ENCODE measurements at regions not wholly inside any gene's neighbourhood (a gene's known extent, or its start where the extent isn't known, plus 50 kb on each side); places are given as distances from the start of the nearest gene placed in this dataset.

DNA sequence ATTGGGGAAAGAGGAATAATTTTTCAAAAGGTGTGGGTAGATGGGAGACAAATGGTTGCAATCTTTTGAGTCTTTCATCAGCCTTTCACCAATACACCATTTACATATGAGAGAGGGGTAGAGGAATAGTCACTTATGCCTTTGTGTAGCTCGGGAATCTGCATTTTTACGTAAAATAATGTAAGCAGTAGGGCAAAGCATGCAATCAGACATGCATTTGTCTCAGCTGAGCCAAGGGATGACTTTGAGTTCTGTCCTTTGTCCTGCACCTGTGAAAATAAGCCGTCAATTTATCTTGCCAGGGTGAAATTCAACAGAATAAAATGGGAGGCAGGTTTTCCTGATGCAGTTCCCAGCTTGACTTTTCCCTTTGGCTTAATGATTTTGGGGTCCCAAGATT, 1473.4 kb upstream of the TENM3 start:
- ChIA-PET SMC1A (ENCODE audit: uncharacterized antibody, unreplicated experiment) (interaction anchor here (0.8 kb wide), 1 partner anchor 12 kb away, joined by 3 read pairs; no protein-coding TSS in a partner anchor), POLR2A (no interaction called here), RAD21 (ENCODE audit: unreplicated experiment) (no interaction called here), CTCF (no interaction called here)
- Histone ChIP-seq H3K4me1 (ENCODE audit: control insufficient read depth, insufficient read depth, low read length) (no peaks in the 10 kb centered on the region), H3K27me3 (replicated peaks in 1 of 2; ENCODE audit: control insufficient read depth in 2 of 2, insufficient read depth in 2 of 2, low read length in 1 of 2) (no peaks in the 10 kb centered on the region), H2AFZ (ENCODE audit: control insufficient read depth, low read depth, low read length) (no peak overlapping the region), H3K4me2 (ENCODE audit: control insufficient read depth, insufficient read depth) (no peak overlapping the region), H3K4me3 (no peak overlapping the region), H3K9ac (ENCODE audit: control insufficient read depth, insufficient read depth, low read length) (no peak overlapping the region), H3K36me3 (ENCODE audit: control insufficient read depth in 2 of 2, insufficient read depth in 2 of 2, low read length in 1 of 2) (no peaks in the 10 kb centered on the region), H3K79me2 (ENCODE audit: control insufficient read depth, insufficient read depth, low read length) (no peaks in the 10 kb centered on the region), H3K9me3 (replicated peaks; ENCODE audit: control insufficient read depth, insufficient read depth, low read length) (no peaks in the 10 kb centered on the region), H3K27ac (ENCODE audit: control insufficient read depth, insufficient read depth) (no peak overlapping the region), H4K20me1 (ENCODE audit: control insufficient read depth, insufficient read depth) (no peaks in the 10 kb centered on the region)
- 4% methylated on average over 3 of the region's 3 CpGs for WGBS (ENCODE audit: insufficient coverage, insufficient replicate concordance, low lambda C conversion rate, missing lambda C conversion rate)
- no peak for FAIRE-seq
- intact Hi-C loops (cut with micrococcal nuclease; ENCODE audit: unreplicated experiment) (no loop called here), in situ Hi-C loops (cut with MboI) (no loop called here)
- TF ChIP-seq, protein P1, sequence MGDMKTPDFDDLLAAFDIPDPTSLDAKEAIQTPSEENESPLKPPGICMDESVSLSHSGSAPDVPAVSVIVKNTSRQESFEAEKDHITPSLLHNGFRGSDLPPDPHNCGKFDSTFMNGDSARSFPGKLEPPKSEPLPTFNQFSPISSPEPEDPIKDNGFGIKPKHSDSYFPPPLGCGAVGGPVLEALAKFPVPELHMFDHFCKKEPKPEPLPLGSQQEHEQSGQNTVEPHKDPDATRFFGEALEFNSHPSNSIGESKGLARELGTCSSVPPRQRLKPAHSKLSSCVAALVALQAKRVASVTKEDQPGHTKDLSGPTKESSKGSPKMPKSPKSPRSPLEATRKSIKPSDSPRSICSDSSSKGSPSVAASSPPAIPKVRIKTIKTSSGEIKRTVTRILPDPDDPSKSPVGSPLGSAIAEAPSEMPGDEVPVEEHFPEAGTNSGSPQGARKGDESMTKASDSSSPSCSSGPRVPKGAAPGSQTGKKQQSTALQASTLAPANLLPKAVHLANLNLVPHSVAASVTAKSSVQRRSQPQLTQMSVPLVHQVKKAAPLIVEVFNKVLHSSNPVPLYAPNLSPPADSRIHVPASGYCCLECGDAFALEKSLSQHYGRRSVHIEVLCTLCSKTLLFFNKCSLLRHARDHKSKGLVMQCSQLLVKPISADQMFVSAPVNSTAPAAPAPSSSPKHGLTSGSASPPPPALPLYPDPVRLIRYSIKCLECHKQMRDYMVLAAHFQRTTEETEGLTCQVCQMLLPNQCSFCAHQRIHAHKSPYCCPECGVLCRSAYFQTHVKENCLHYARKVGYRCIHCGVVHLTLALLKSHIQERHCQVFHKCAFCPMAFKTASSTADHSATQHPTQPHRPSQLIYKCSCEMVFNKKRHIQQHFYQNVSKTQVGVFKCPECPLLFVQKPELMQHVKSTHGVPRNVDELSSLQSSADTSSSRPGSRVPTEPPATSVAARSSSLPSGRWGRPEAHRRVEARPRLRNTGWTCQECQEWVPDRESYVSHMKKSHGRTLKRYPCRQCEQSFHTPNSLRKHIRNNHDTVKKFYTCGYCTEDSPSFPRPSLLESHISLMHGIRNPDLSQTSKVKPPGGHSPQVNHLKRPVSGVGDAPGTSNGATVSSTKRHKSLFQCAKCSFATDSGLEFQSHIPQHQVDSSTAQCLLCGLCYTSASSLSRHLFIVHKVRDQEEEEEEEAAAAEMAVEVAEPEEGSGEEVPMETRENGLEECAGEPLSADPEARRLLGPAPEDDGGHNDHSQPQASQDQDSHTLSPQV (IDR thresholded peaks at IDR 0.05) = no peak
- TF ChIP-seq POLR2AphosphoS2 (IDR thresholded peaks at IDR 0.05; ENCODE audit: low read depth, low read length) (no peak), IKZF1 (conservative IDR thresholded peaks at IDR 0.05) (no peak), CBX5 (IDR thresholded peaks at IDR 0.05; ENCODE audit: low read depth) (no peak), NFYA (IDR thresholded peaks at IDR 0.05; ENCODE audit: borderline replicate concordance, low read depth, low read length) (no peak), ESRRA (IDR thresholded peaks at IDR 0.05; ENCODE audit: low read length) (no peak), ZBED1 (IDR thresholded peaks at IDR 0.05; ENCODE audit: borderline replicate concordance) (no peak), KDM1A (IDR thresholded peaks at IDR 0.05; ENCODE audit: borderline replicate concordance) (no peak), PAX5 (IDR thresholded peaks at IDR 0.05; ENCODE audit: borderline replicate concordance, low read depth, low read length) (no peak)
- TF ChIP-seq, protein P2, sequence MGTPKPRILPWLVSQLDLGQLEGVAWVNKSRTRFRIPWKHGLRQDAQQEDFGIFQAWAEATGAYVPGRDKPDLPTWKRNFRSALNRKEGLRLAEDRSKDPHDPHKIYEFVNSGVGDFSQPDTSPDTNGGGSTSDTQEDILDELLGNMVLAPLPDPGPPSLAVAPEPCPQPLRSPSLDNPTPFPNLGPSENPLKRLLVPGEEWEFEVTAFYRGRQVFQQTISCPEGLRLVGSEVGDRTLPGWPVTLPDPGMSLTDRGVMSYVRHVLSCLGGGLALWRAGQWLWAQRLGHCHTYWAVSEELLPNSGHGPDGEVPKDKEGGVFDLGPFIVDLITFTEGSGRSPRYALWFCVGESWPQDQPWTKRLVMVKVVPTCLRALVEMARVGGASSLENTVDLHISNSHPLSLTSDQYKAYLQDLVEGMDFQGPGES (IDR thresholded peaks at IDR 0.05) = no peak
- TF ChIP-seq, protein P3, sequence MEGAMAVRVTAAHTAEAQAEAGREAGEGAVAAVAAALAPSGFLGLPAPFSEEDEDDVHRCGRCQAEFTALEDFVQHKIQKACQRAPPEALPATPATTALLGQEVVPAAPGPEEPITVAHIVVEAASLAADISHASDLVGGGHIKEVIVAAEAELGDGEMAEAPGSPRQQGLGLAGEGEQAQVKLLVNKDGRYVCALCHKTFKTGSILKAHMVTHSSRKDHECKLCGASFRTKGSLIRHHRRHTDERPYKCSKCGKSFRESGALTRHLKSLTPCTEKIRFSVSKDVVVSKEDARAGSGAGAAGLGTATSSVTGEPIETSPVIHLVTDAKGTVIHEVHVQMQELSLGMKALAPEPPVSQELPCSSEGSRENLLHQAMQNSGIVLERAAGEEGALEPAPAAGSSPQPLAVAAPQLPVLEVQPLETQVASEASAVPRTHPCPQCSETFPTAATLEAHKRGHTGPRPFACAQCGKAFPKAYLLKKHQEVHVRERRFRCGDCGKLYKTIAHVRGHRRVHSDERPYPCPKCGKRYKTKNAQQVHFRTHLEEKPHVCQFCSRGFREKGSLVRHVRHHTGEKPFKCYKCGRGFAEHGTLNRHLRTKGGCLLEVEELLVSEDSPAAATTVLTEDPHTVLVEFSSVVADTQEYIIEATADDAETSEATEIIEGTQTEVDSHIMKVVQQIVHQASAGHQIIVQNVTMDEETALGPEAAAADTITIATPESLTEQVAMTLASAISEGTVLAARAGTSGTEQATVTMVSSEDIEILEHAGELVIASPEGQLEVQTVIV (IDR thresholded peaks at IDR 0.05; ENCODE audit: borderline replicate concordance, partially characterized antibody) = no peak
- no peak for DNase-seq (ENCODE audit: low read depth, low spot score)
- ATAC-seq = no peak
- no TSS peak for BruUV-seq (replicated peaks)

Measured in GM12878 (cell line).